ENCODE measurements at regions not wholly inside any gene's neighbourhood (a gene's known extent, or its start where the extent isn't known, plus 50 kb on each side); places are given as distances from the start of the nearest gene placed in this dataset.

GRCh38 chr2:120966510-120967254 is 231.0 kb downstream of the GLI2 start (continued):
- TF ChIP-seq THAP9 (CRISPR knock-in tag; IDR thresholded peaks at IDR 0.05; ENCODE audit: borderline replicate concordance) (no peak), ZNF30 (CRISPR knock-in tag; IDR thresholded peaks at IDR 0.05) (no peak), ZNF557 (CRISPR knock-in tag; IDR thresholded peaks at IDR 0.05) (no peak), CENPX (CRISPR knock-in tag; IDR thresholded peaks at IDR 0.05) (no peak), KDM2A (CRISPR knock-in tag; IDR thresholded peaks at IDR 0.05; ENCODE audit: borderline replicate concordance, low read depth) (no peak), GTF3A (CRISPR knock-in tag; conservative IDR thresholded peaks at IDR 0.05) (no peak), ZSCAN12 (CRISPR knock-in tag; IDR thresholded peaks at IDR 0.05) (no peak), NFATC3 (CRISPR knock-in tag; IDR thresholded peaks at IDR 0.05) (no peak)

GRCh38 chr2:120968307-120969015 is 232.8 kb downstream of the GLI2 start:
- in situ Hi-C loops (cut with HindIII; ENCODE audit: extremely low pct_ligation_motif_present, low pct_unique_long_range_greater_than_20kb) (no loop called here), intact Hi-C loops (cut with micrococcal nuclease; ENCODE audit: unreplicated experiment) (no loop called here)
- H3K9me3 ChIP-seq (ENCODE audit: low read length), result no peaks in the 10 kb centered on the region
- ATAC-seq, result no peak
- ChIA-PET POLR2A (no interaction called here), CTCF (ENCODE audit: low intra/inter-chr PET ratio, low total read pairs) (no interaction called here)
- no peak for FAIRE-seq
- no peak for DNase-seq (ENCODE audit: low spot score)
- H4K20me1 ChIP-seq (ENCODE audit: insufficient read depth, low read length), result no peaks in the 10 kb centered on the region
- no TSS peak for BruUV-seq (replicated peaks)
- H3K4me3 ChIP-seq (replicated peaks in 1 of 3; ENCODE audit: insufficient read depth in 1 of 3, low read depth in 2 of 3, low read length in 3 of 3), result no peak overlapping the region
- H3K4me1 ChIP-seq (ENCODE audit: insufficient read depth, low read length), result no peaks in the 10 kb centered on the region
- H3K9ac ChIP-seq (ENCODE audit: insufficient read depth, low read depth, low read length), result no peak overlapping the region
- peaks cover 9 to 52% of the 10 kb centered on the region in 2 experiments for H3K27me3 ChIP-seq (ENCODE audit: control insufficient read depth in 1 of 2, insufficient read depth in 2 of 2, low read length in 2 of 2)
- 68% methylated on average over 26 of the region's 30 CpGs for WGBS (ENCODE audit: low lambda C conversion rate)
- TF ChIP-seq ZNF800 (CRISPR knock-in tag; IDR thresholded peaks at IDR 0.05) (no peak), ZNF629 (CRISPR knock-in tag; conservative IDR thresholded peaks at IDR 0.05) (peak; percentile 79)
- H3K27ac ChIP-seq (ENCODE audit: extremely low read length, insufficient read depth, low read length), result no peak overlapping the region
- no peaks in the 10 kb centered on the region for H3K79me2 ChIP-seq (ENCODE audit: insufficient read depth, low read length)
- H3K36me3 ChIP-seq (replicated peaks in 1 of 2; ENCODE audit: control insufficient read depth in 1 of 2, insufficient read depth in 2 of 2, low read length in 2 of 2), result no peaks in the 10 kb centered on the region
- H3K4me2 ChIP-seq (ENCODE audit: low read depth, low read length), result no peak overlapping the region
- H2AFZ ChIP-seq (ENCODE audit: low read length), result no peak overlapping the region

Measured in HepG2 (cell line).